Retinal pigment epithelial cell (primary cell): ENCODE measurements at regions not wholly inside any gene's neighbourhood (a gene's known extent, or its start where the extent isn't known, plus 50 kb on each side); places are given as distances from the start of the nearest gene placed in this dataset.
"Not testable (repeated sequence)": the region's sequence is repeated elsewhere in the genome, so short reads cannot be mapped to it uniquely, and the experiment has no call there.

Source experiments
- DNase-seq: peaks from one replicate; pipeline ENCODE4 v3.0.0-alpha.2; 2010; ENCODE audit warnings: low read depth
- H3K4me3 ChIP-seq: 2 replicates; pipeline ENCODE4 v1.5.1; 2011; ENCODE audit warnings: mild to moderate bottlenecking, low read length, control low read depth, moderate library complexity
- CTCF ChIP-seq: conservative IDR thresholded peaks from 2 replicates; pipeline ENCODE4 v1.5.1; 2011; ENCODE audit warnings: low read depth, low read length, control low read depth, inconsistent platforms

GRCh38 chr18:22705328-22705727 is 227.8 kb upstream of the RBBP8 start:
- no peak for TF ChIP-seq CTCF
- peak; percentile 57 for DNase-seq
- H3K4me3 ChIP-seq, result no peak overlapping the region

- not testable (repeated sequence) for H3K4me3 ChIP-seq, DNase-seq
Measured at GRCh38 chr18:22706025-22706424, 227.1 kb upstream of the RBBP8 start.

- no peak for TF ChIP-seq CTCF
- DNase-seq, result no peak
- H3K4me3 ChIP-seq, result no peak overlapping the region
Measured at GRCh38 chr18:22709288-22710060, 223.7 kb upstream of the RBBP8 start.

GRCh38 chr18:22710673-22711191 is 222.4 kb upstream of the RBBP8 start:
- no peak for TF ChIP-seq CTCF
- H3K4me3 ChIP-seq, result peak overlapping the region; percentile 45
- peak; percentile 36 for DNase-seq

- TF ChIP-seq CTCF, result no peak
- DNase-seq, result peak; percentile 30
- peak overlapping the region; percentile 45 for H3K4me3 ChIP-seq
Measured at GRCh38 chr18:22711192-22711685, 221.9 kb upstream of the RBBP8 start.

GRCh38 chr18:22713511-22713910 is 219.6 kb upstream of the RBBP8 start:
- no peak for TF ChIP-seq CTCF
- peak; percentile 67 for DNase-seq
- H3K4me3 ChIP-seq, result no peak overlapping the region

GRCh38 chr18:22717536-22717935 is 215.6 kb upstream of the RBBP8 start:
- H3K4me3 ChIP-seq, DNase-seq: not testable (repeated sequence)

GRCh38 chr18:22723221-22723620 is 209.9 kb upstream of the RBBP8 start:
- no peak for DNase-seq
- no peak overlapping the region for H3K4me3 ChIP-seq
- no peak for TF ChIP-seq CTCF
